Caki2 (cell line): ENCODE measurements at regions not wholly inside any gene's neighbourhood (a gene's known extent, or its start where the extent isn't known, plus 50 kb on each side); places are given as distances from the start of the nearest gene placed in this dataset.
A peak's percentile ranks its signal among the peaks of the same experiment; 100 is the strongest.

ENCODE experiments used
- DNase-seq: peaks from one replicate; pipeline ENCODE4 v3.0.0-alpha.2; 2015; ENCODE audit warnings: low read depth
- in situ Hi-C: cut with HindIII; loops from 2 replicates; pipeline ENCODE4 v1.10.0; 2016; ENCODE audit warnings: low sequenced_read_pairs, low pct_unique_long_range_greater_than_20kb, mixed read lengths

DNA sequence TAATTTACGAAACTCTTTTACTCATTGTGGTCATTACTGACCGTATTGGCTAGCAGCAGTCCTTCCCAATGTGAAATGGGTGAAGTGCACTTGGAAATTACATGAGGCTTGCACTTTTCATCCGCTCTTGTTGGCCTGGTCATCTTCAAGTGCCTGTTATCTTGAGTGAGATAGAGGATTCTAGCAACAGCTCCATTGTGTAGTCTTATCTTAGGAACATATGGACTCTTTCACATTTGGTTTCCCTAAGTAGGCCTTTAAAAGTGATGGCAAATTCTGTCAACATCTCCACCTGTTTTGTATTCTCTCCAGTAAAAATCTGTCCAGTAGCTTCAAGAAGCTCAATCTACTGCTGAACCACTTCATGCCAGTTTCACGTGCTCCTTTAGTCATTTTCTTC, 114.8 kb upstream of the MARCKS start:
- DNase-seq = no peak

GRCh38 chr6:113744861-113745260, 112.3 kb upstream of the MARCKS start:
- in situ Hi-C loops = no loop called here

More for the DNA sequence above, 114.8 kb upstream of the MARCKS start:
- in situ Hi-C loops = no loop called here

DNA sequence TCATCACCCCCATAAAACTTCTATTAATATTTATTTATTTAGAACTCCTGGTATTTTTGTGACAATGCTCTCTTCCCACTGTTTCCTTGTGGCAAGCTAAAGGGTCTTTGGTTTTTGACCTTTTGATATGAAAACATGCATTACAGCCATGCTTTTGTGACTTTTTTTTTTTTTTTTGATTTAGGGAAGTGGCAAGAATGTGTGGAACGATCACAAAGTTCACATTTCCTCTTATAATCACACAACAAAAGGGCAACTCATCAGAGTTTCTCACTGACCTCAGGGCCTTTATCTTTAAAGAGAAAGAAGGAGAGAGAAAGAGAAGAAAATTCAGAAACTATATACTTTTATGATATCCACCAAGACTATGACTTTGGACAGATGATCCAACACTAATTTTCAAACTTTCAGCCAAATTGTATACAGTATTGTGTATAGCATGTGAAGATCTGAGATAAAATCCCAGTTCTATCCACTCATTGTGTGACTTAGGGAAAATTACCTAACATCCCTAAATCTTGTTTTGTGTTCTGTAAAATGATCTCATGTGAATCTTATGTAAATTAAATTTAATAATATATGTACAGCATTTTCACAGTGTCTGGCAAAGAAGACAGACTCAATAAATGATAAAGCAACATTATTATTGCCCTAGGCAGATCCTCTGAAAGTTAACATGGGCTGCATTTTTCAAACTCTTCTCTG, 106.8 kb upstream of the MARCKS start:
- in situ Hi-C loops = no loop called here
- DNase-seq = no peak

More at GRCh38 chr6:113744861-113745260, 112.3 kb upstream of the MARCKS start:
- no peak for DNase-seq

DNA sequence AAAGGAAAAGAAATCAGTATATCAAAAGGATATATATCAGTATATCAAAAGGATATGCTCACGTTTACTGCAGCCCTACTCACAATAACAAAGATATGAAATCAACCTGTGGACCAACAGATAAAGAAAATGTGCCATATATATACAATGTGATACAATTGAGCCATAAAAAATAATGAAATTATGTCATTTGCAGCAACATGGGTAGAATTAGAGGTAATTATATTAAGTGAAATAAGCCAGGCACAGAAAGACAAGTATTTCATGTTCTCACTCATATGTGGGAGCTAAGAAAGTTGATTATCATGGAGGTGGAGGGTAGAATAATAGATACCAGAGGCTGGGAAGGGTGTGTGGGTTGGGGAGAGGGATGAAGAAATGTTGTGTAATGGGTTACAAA, 102.9 kb upstream of the MARCKS start:
- in situ Hi-C loops = no loop called here
- no peak for DNase-seq

GRCh38 chr6:113755449-113756289, 101.5 kb upstream of the MARCKS start:
- in situ Hi-C loops = no loop called here
- DNase-seq = no peak

- DNase-seq = no peak
- in situ Hi-C loops = no loop called here
These were observed 100.9 kb upstream of the MARCKS start for GRCh38 chr6:113756290-113756665.

- no peak for DNase-seq
- in situ Hi-C loops = no loop called here
These were observed 98.9 kb upstream of the MARCKS start for GRCh38 chr6:113758214-113758613.

DNA sequence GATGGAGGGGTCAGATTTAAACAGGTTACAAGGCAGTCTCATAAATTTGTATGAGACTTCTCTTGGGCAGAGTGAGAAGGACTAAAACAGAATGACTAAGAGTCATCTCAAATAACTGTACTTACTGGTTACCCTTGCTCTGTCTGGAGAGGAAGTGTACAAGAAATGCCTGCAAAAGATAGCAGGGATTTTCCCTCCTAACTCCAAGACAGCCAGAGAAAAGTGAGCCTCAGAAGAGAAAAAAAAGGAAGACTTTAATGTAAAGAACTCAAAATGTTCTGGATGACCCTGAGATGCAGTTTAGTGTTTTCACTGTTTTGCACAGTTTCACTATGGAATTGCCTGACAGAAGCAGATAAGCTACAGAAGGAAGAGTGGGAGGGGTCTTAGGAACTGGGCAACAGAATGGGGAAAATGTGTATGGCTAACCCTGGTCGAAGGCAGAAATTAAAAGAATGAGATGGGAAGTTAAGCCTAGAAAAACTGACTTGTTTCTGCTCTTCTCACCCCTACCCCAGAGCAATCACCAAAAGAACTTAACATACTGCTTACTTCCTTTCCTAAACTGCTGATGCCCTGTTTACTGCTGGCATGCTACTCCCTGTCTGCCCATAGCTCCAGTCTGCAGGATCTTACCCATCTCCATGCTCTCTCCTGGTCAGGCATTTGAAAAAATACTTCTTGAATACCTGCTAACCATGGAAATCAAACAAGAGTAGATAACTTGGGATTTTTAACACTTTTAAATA, 98.1 kb upstream of the MARCKS start:
- in situ Hi-C loops = no loop called here
- no peak for DNase-seq

GRCh38 chr6:113762641-113763040, 94.5 kb upstream of the MARCKS start:
- no peak for DNase-seq
- in situ Hi-C loops = no loop called here

- in situ Hi-C loops = no loop called here
- no peak for DNase-seq
These were observed 93.8 kb upstream of the MARCKS start for GRCh38 chr6:113763311-113763766.

GRCh38 chr6:113763876-113764275, 93.3 kb upstream of the MARCKS start:
- DNase-seq = peak; percentile 27
- in situ Hi-C loops = no loop called here

- in situ Hi-C loops = no loop called here
- DNase-seq = no peak
These were observed 91.2 kb upstream of the MARCKS start for GRCh38 chr6:113765909-113766308.

DNA sequence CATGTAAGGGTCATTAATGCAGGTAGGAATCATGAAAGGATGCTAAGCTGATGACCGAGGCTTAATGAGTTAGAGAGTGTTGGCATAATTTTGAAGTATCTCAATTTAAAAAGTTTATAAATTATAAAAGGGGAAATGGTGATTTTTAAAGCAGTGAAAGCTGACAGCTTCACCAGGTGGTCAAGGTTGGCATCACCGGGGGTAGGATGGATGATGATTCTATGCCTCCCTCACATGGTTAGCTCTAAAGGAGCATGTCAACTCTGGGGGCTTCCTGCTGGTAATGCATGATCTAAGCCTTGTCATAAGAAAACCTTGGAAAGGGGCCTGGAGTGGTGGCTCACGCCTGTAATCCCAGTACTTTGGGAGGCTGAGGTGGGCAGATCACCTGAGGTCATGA, 89.2 kb upstream of the MARCKS start:
- no peak for DNase-seq
- in situ Hi-C loops = no loop called here

DNA sequence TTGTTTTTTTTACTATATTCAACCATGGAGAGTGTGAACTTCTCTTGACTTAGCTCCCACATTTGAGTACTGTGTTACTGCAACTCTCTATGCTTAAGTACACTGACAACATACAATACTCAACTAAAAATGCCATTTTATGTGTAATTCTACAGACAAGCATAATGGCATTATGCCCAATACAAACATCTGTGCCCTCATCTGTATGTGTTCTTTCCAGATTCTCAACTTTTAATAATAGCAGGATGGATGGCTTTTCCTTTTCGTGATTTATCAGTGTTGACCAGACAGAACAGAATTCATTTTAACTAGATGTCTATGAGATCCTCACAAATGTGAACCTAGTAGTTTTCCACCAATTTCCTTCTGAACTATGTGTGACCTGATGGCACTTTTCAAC, 84.2 kb upstream of the MARCKS start:
- in situ Hi-C loops = no loop called here
- DNase-seq = no peak

DNA sequence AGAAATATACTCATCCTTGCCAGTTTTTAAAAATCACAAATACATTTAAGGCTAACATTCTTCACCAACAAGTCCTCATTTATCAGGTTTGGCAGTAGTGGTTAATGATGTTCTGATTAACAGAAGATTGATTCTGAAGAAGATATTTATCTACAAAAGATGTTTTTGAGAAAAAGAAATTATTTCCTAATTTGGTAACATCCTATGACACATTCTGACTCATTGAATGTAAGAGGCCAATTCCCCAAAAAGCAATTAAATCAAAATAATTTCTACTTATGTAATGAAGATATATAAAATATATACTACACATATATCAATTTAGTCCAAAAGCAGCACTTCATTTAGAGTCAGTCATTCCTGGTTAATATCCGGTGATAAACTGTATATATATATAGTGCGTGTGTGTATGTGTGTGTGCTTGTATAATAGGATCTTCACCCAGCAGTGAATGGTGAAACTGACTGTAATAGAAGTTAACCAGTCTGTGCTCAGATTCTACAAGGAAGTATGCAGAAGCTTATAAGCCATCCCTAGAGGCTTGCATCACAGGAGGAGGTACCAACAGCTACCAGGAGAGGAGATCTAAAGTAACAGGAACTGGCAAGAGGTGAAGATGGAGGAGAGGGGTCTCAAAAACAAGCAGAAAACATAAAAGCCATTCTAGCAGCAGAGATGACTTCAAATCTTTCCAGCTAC, 82.9 kb upstream of the MARCKS start:
- DNase-seq = no peak
- in situ Hi-C loops = no loop called here

- in situ Hi-C loops = no loop called here
- no peak for DNase-seq
These were observed 80.1 kb upstream of the MARCKS start for GRCh38 chr6:113776998-113777397.

DNA sequence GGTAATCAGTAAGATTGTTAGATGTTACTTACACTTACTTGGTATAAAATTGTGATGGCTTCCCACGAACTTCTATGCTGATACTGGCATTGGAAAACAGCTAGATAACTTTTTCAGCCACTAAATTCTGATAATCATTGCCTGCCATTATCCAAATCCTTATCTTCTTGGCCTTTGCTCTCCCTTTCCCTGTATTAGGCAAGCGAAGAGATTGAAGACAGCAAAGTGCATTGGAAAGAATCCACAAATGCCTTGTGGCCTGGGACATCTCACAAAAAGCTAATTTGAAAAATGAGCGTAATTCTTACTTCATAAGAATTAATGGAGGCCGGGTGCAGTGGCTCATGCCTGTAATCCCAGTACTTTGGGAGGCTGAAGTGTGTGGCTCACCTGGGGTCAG, 79.5 kb upstream of the MARCKS start:
- in situ Hi-C loops = no loop called here
- no peak for DNase-seq

GRCh38 chr6:113779656-113780055, 77.5 kb upstream of the MARCKS start:
- in situ Hi-C loops = no loop called here
- no peak for DNase-seq
